Endothelial cell (in vitro differentiated cells): ENCODE measurements at regions not wholly inside any gene's neighbourhood (a gene's known extent, or its start where the extent isn't known, plus 50 kb on each side); places are given as distances from the start of the nearest gene placed in this dataset.

Experiments
- DNase-seq: peaks from one replicate; pipeline ENCODE4 v3.0.0; 2021; ENCODE audit warnings: low spot score
- H3K27ac Mint-ChIP-seq: one replicate; pipeline ENCODE4 v1.8.0; 2021; ENCODE audit warnings: mixed read lengths, inconsistent platforms; ENCODE audit not compliant: unreplicated experiment
- H3K27me3 Mint-ChIP-seq: one replicate; pipeline ENCODE4 v1.8.0; 2021; ENCODE audit warnings: mild to moderate bottlenecking, moderate library complexity, mixed read lengths, inconsistent platforms; ENCODE audit not compliant: unreplicated experiment
- H3K36me3 Mint-ChIP-seq: one replicate; pipeline ENCODE4 v1.8.0; 2021; ENCODE audit warnings: mild to moderate bottlenecking, low read depth, mixed read lengths, inconsistent platforms; ENCODE audit not compliant: unreplicated experiment
- H3K4me1 Mint-ChIP-seq: one replicate; pipeline ENCODE4 v1.8.0; 2021; ENCODE audit warnings: mild to moderate bottlenecking, mixed read lengths, inconsistent platforms; ENCODE audit not compliant: unreplicated experiment
- H3K4me3 Mint-ChIP-seq: one replicate; pipeline ENCODE4 v1.8.0; 2021; ENCODE audit warnings: mild to moderate bottlenecking, mixed read lengths, inconsistent platforms; ENCODE audit not compliant: unreplicated experiment
- H3K9me3 Mint-ChIP-seq: one replicate; pipeline ENCODE4 v1.8.0; 2021; ENCODE audit warnings: mixed read lengths, inconsistent platforms; ENCODE audit not compliant: unreplicated experiment
- CTCF ChIP-seq: fragments of 200-600 bp; sonication (generic); IDR thresholded peaks from one replicate; pipeline ENCODE4 v1.5.0; 2021; ENCODE audit warnings: antibody characterized with exemption; ENCODE audit not compliant: unreplicated experiment

- peaks cover 5% of the 10 kb centered on the region for H3K4me1 Mint-ChIP-seq
- H3K27ac Mint-ChIP-seq, result no peak overlapping the region
- peaks cover under 1% of the 10 kb centered on the region for H3K9me3 Mint-ChIP-seq
- no peak for DNase-seq
- H3K36me3 Mint-ChIP-seq, result no peaks in the 10 kb centered on the region
- no peak for TF ChIP-seq CTCF
- no peak overlapping the region for H3K4me3 Mint-ChIP-seq
- H3K27me3 Mint-ChIP-seq, result peaks cover 2% of the 10 kb centered on the region
These were observed 320.4 kb downstream of the CMPK2 start for GRCh38 chr2:6545336-6545735.

- no peaks in the 10 kb centered on the region for H3K36me3 Mint-ChIP-seq
- H3K9me3 Mint-ChIP-seq, result peaks cover 2% of the 10 kb centered on the region
- no peak for DNase-seq
- no peak for TF ChIP-seq CTCF
- H3K4me1 Mint-ChIP-seq, result peaks cover 5% of the 10 kb centered on the region
- no peak overlapping the region for H3K4me3 Mint-ChIP-seq
- H3K27me3 Mint-ChIP-seq, result peaks cover 2% of the 10 kb centered on the region
- no peak overlapping the region for H3K27ac Mint-ChIP-seq
These were observed 319.9 kb downstream of the CMPK2 start for GRCh38 chr2:6545795-6546194.

- H3K4me1 Mint-ChIP-seq, result no peaks in the 10 kb centered on the region
- no peaks in the 10 kb centered on the region for H3K36me3 Mint-ChIP-seq
- no peak overlapping the region for H3K4me3 Mint-ChIP-seq
- H3K9me3 Mint-ChIP-seq, result peaks cover 11% of the 10 kb centered on the region
- no peak overlapping the region for H3K27ac Mint-ChIP-seq
- no peak for TF ChIP-seq CTCF
- no peaks in the 10 kb centered on the region for H3K27me3 Mint-ChIP-seq
- DNase-seq, result no peak
These were observed 311.2 kb downstream of the CMPK2 start for GRCh38 chr2:6554466-6554865.

GRCh38 chr2:6556755-6557154 lies 309.0 kb downstream of the CMPK2 start:
- no peak for DNase-seq

GRCh38 chr2:6557737-6558136 lies 308.0 kb downstream of the CMPK2 start:
- Mint-ChIP-seq H3K4me3 (no peak overlapping the region), H3K4me1 (no peaks in the 10 kb centered on the region), H3K9me3 (peaks cover 4% of the 10 kb centered on the region), H3K27me3 (no peaks in the 10 kb centered on the region), H3K27ac (no peak overlapping the region), H3K36me3 (no peaks in the 10 kb centered on the region)
- no peak for DNase-seq
- TF ChIP-seq CTCF, result no peak

More at GRCh38 chr2:6556755-6557154, 309.0 kb downstream of the CMPK2 start:
- no peak overlapping the region for H3K4me3 Mint-ChIP-seq
- H3K9me3 Mint-ChIP-seq, result peaks cover 4% of the 10 kb centered on the region
- H3K4me1 Mint-ChIP-seq, result no peaks in the 10 kb centered on the region
- H3K27ac Mint-ChIP-seq, result no peak overlapping the region
- no peaks in the 10 kb centered on the region for H3K27me3 Mint-ChIP-seq
- no peaks in the 10 kb centered on the region for H3K36me3 Mint-ChIP-seq
- no peak for TF ChIP-seq CTCF
